ENCODE measurements at regions not wholly inside any gene's neighbourhood (a gene's known extent, or its start where the extent isn't known, plus 50 kb on each side); places are given as distances from the start of the nearest gene placed in this dataset.

DNA sequence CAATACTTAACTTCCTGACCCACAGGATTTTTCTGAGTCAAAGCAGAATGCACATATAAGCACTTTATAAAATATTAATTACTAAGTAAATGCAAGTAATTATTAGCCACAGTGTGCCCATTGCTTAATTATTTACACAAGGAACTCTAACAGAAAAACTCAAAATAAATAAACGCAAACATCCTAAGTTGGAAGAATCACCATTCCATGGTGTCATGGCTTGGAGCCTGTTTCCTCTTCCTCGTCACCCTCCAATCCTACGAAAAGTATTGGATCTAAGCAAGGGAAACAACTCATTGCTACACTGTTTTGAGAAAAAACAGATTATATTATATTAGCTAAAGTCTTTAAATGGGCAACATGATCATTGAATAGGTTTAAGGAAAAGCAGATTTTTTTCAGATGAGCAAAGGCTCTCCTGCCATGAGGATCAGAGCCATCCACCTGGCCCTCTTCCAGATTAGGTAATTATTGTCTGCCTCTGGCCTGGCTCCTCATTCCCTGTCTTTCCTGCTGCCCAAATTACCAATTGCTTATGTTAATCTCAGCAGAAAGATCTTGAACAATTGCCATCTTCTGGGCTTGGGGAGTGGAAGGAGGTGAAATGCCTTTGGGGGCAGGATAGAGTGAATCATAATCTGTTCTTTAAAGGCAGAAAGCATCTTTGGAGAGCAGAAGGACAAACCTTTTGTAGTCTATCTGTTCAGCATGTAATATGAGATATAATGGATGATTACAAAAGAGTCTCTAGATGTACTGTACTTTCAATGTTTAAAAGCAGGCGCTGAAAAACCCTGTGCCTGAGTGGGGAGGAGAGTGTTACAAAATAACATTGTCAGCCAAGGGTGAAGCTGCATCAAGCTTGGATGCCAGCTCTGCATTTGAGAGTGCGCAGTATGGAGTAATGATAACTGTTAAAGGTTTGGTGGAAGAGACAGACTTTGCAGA is 121.2 kb downstream of the DUSP10 start:
- intact Hi-C loops (cut with DNase I; ENCODE audit: low total_unique reads), result no loop called here
- Histone ChIP-seq H3K27me3 (no peaks in the 10 kb centered on the region), H3K27ac (peak overlapping the region in 1 of 2 donors; percentile 8), H3K36me3 (ENCODE audit: low read depth, missing control alignments) (no peaks in the 10 kb centered on the region), H3K4me3 (no peak overlapping the region), H3K4me1 (peaks cover 10% of the 10 kb centered on the region), H3K9me3 (no peaks in the 10 kb centered on the region)
- DNase-seq, result peak; percentile 49
- TF ChIP-seq, protein P1, sequence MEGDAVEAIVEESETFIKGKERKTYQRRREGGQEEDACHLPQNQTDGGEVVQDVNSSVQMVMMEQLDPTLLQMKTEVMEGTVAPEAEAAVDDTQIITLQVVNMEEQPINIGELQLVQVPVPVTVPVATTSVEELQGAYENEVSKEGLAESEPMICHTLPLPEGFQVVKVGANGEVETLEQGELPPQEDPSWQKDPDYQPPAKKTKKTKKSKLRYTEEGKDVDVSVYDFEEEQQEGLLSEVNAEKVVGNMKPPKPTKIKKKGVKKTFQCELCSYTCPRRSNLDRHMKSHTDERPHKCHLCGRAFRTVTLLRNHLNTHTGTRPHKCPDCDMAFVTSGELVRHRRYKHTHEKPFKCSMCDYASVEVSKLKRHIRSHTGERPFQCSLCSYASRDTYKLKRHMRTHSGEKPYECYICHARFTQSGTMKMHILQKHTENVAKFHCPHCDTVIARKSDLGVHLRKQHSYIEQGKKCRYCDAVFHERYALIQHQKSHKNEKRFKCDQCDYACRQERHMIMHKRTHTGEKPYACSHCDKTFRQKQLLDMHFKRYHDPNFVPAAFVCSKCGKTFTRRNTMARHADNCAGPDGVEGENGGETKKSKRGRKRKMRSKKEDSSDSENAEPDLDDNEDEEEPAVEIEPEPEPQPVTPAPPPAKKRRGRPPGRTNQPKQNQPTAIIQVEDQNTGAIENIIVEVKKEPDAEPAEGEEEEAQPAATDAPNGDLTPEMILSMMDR (IDR thresholded peaks at IDR 0.05), result no peak
- no peak for TF ChIP-seq POLR2A (IDR thresholded peaks at IDR 0.05)
- WGBS, 2 donors, result 66 to 69% methylated on average over 5 of the region's 5 CpGs

GRCh38 chr1:221621683-221622082 is 120.2 kb downstream of the DUSP10 start:
- Histone ChIP-seq H3K27ac (no peak overlapping the region), H3K36me3 (ENCODE audit: low read depth, missing control alignments) (no peaks in the 10 kb centered on the region), H3K4me1 (peaks cover 10% of the 10 kb centered on the region), H3K27me3 (no peaks in the 10 kb centered on the region), H3K9me3 (no peaks in the 10 kb centered on the region), H3K4me3 (no peak overlapping the region)
- no peak for DNase-seq
- intact Hi-C loops (cut with DNase I; ENCODE audit: low total_unique reads), result no loop called here
- TF ChIP-seq, protein P1 (IDR thresholded peaks at IDR 0.05), result no peak
- TF ChIP-seq POLR2A (IDR thresholded peaks at IDR 0.05), result no peak
- WGBS, 2 donors, result 86 to 88% methylated on average over 2 of the region's 2 CpGs

GRCh38 chr1:221622389-221622788 is 119.5 kb downstream of the DUSP10 start:
- intact Hi-C loops (cut with DNase I; ENCODE audit: low total_unique reads), result no loop called here

GRCh38 chr1:221625026-221625425 is 116.9 kb downstream of the DUSP10 start:
- no peak for DNase-seq
- intact Hi-C loops (cut with DNase I; ENCODE audit: low total_unique reads), result no loop called here
- H3K4me1 ChIP-seq, result peaks cover 10% of the 10 kb centered on the region

More at GRCh38 chr1:221622389-221622788, 119.5 kb downstream of the DUSP10 start:
- no peak for TF ChIP-seq POLR2A (IDR thresholded peaks at IDR 0.05)
- TF ChIP-seq, protein P1 (IDR thresholded peaks at IDR 0.05), result no peak
- Histone ChIP-seq H3K4me3 (no peak overlapping the region), H3K27me3 (no peaks in the 10 kb centered on the region), H3K9me3 (no peaks in the 10 kb centered on the region), H3K4me1 (peaks cover 10% of the 10 kb centered on the region), H3K27ac (no peak overlapping the region), H3K36me3 (ENCODE audit: low read depth, missing control alignments) (no peaks in the 10 kb centered on the region)
- no peak for DNase-seq
- 77 to 89% methylated on average over 2 of the region's 2 CpGs for WGBS, 2 donors

More at GRCh38 chr1:221625026-221625425, 116.9 kb downstream of the DUSP10 start:
- no peak for TF ChIP-seq POLR2A (IDR thresholded peaks at IDR 0.05)
- TF ChIP-seq, protein P1 (IDR thresholded peaks at IDR 0.05), result no peak
- Histone ChIP-seq H3K9me3 (no peaks in the 10 kb centered on the region), H3K27ac (no peak overlapping the region), H3K4me3 (no peak overlapping the region), H3K27me3 (no peaks in the 10 kb centered on the region), H3K36me3 (ENCODE audit: low read depth, missing control alignments) (no peaks in the 10 kb centered on the region)

Data from testis (tissue), 2 donors.